Testis (tissue), 2 donors: ENCODE measurements at regions not wholly inside any gene's neighbourhood (a gene's known extent, or its start where the extent isn't known, plus 50 kb on each side); places are given as distances from the start of the nearest gene placed in this dataset.
"Not testable (repeated sequence)": the region's sequence is repeated elsewhere in the genome, so short reads cannot be mapped to it uniquely, and the experiment has no call there.

Experiments used
- POLR2A ChIP-seq: fragments of 450-650 bp; IDR thresholded peaks from one replicate; pipeline ENCODE4 v1.6.1; 2017; ENCODE audit warnings: antibody characterized with exemption, mild to moderate bottlenecking, moderate library complexity
- TF ChIP-seq, protein P1 (sequence below), 3 experiments: fragments of 450-650 bp in 2 of 3; fragments of 200-600 bp in 1 of 3; sonication (generic) in 1 of 3; IDR thresholded peaks; one replicate each; pipeline ENCODE4 v1.5.1; 2016 to 2019; ENCODE audit warnings: antibody characterized with exemption in 3 of 3, mild to moderate bottlenecking in 2 of 3, moderate library complexity in 1 of 3

GRCh38 chr3:170688222-170688621, 102.3 kb upstream of the SLC7A14 start:
- TF ChIP-seq, protein P1, sequence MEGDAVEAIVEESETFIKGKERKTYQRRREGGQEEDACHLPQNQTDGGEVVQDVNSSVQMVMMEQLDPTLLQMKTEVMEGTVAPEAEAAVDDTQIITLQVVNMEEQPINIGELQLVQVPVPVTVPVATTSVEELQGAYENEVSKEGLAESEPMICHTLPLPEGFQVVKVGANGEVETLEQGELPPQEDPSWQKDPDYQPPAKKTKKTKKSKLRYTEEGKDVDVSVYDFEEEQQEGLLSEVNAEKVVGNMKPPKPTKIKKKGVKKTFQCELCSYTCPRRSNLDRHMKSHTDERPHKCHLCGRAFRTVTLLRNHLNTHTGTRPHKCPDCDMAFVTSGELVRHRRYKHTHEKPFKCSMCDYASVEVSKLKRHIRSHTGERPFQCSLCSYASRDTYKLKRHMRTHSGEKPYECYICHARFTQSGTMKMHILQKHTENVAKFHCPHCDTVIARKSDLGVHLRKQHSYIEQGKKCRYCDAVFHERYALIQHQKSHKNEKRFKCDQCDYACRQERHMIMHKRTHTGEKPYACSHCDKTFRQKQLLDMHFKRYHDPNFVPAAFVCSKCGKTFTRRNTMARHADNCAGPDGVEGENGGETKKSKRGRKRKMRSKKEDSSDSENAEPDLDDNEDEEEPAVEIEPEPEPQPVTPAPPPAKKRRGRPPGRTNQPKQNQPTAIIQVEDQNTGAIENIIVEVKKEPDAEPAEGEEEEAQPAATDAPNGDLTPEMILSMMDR (IDR thresholded peaks at IDR 0.05), result not testable (repeated sequence)
- TF ChIP-seq POLR2A, result not testable (repeated sequence)
